ENCODE measurements at regions not wholly inside any gene's neighbourhood (a gene's known extent, or its start where the extent isn't known, plus 50 kb on each side); places are given as distances from the start of the nearest gene placed in this dataset.

DNA sequence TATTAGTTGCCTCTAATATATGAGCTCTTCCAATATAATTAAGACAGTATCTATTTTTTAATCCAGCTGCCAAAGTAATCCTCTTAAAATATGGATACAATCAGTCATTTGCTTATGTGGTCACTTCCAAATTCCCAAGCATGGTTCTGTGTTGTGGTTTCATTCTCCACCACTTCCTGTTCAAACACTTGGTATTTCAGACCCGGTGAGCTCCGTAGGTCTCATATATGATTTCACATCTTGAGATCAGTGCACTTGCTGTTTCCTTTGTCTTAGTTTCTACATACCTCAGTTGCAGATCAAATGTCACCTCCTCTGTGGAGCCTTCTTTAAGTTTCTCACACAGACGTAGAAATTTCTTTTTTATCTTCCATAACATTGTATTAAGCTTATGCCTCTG, 254.2 kb downstream of the KCNS3 start:
- peak; percentile 53 for DNase-seq (ENCODE audit: low spot score)

DNA sequence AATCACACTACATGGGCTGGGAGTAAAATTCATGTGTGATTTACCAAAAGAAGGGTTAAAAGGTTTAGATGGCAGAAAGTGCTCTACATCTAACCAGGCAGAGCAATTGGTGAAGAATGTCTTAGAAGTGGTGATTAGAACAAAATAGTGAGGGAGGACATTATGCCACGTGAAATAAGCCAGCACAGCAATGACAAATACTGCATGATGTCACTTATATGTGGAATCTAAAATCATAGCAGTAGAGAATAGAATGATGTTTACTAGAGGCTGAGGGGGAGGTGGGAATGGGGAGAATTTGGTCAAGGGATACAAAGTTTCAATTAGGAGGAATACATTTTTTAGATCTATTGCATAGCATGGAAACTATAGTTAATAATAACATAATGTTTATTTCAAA, 253.3 kb downstream of the KCNS3 start:
- no peak for DNase-seq (ENCODE audit: low spot score)

DNA sequence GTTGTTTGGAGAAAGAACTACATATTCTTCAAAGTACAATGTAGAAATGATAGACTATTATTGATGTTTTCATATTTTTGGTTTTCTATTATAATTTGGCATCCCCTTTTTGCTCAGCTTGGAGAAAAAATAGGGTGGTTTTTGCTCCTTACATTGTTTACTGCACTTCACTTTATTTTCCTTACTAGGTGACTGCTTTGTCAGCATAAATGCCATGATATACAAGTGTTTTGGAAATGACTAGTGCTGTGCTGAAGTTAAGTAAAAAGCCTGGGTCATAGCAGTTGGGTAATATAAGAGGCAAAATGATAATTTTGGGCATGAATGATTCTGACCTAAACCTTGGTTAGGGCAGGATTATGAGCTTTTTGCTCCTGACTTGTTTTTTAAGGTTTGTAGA, 250.9 kb downstream of the KCNS3 start:
- no peak for DNase-seq (ENCODE audit: low spot score)

DNA sequence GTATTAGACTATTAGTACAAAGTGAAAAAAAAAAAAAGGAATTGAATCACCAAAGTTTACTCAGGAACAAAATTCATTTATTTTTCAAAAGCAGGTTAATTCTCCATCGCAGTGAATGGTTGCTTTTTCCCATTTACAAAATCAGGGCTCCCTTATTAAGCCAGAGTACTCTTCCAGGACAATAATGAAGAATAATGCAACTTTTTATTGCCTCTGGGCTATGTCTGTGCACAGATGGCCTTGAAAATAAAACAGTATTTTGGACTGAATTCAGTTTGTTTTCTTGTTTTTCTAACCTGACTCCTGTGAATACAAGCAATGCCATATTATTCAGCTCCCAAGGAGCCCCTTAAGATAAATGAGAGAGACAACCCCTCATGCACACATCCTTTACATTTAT, 246.8 kb downstream of the KCNS3 start:
- no peak for DNase-seq (ENCODE audit: low spot score)

DNA sequence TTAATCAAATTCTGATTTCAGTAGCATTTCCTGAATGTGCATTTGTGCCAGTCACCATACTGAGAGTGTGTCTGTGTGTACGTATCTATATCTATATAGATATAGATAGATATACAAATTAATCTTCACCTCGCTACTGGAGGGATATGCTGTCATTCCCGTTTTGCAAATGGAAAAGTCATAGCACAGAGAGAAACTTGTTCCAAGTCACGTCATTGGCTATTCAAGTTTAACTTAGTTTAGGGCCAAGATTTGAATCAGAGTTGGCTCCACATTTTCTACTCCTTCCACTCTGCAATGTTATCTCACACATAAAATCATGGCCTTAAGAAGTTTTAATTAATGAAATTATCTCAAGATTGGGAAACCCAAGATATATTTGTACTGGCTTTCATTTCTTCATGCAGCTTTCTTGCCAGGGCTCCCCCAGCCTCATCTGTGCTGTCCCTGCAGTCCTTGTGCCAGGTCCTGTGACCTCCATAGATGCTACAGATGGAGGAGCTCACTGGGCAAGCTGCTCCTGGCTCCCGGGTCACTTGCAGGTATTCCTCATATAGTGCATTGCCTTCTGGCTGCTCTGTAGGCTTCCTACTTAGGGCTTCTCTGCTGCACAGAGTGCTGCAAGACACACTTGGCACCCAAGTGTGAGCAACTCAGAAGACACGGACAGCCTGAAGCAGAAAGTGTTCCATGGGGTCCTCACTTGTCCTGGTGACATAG, 245.8 kb downstream of the KCNS3 start:
- no peak for DNase-seq (ENCODE audit: low spot score)

GRCh38 chr2:18123577-18123976, 245.1 kb downstream of the KCNS3 start:
- no peak for DNase-seq (ENCODE audit: low spot score)

DNA sequence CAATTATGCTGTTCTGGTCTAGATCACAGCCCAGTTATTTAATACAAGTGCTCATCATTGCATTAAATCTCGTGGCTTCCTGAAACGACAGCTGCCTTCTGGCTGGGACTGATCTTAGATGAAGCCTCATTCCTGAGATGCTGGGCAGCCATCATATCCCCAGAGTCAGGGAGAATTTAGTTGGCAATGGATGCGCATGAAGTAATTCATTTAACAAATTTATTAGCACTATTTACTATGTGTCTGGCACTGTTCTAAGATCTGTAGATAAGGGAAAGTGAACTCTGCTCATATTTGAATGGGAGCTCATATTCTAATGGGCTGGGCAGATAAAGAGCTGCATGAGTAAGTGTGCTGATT, 244.7 kb downstream of the KCNS3 start:
- no peak for DNase-seq (ENCODE audit: low spot score)

DNA sequence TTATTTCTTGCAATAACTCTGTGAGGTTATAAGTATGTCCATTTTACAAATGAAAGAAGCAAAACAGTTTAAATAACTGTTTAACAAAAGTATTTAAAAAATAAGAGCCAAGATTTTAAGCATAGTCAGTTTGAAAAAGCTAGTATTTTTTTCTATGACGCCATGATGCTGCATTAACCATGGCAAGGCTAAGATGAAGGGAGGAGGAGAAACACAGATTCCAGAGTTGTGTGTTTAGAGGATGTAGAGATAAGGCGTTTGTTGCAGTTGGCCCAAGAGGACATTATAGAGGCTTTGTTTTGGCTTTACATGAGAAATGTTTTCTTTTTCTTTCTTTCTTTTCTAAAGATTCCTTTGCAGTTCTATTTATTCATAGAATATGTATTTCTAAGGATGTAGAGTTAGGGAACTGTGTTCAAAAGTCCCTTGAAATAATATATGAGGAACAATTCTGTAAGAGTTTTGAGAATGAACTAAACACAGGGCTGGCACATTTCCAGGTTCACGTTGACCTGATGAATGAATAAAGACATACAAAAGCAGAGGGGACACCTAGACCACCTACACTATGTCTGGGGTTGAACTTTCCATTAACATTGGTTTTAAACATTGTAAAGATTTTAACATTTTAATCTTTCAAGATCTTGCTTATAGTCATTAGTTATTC, 244.2 kb downstream of the KCNS3 start:
- no peak for DNase-seq (ENCODE audit: low spot score)

DNA sequence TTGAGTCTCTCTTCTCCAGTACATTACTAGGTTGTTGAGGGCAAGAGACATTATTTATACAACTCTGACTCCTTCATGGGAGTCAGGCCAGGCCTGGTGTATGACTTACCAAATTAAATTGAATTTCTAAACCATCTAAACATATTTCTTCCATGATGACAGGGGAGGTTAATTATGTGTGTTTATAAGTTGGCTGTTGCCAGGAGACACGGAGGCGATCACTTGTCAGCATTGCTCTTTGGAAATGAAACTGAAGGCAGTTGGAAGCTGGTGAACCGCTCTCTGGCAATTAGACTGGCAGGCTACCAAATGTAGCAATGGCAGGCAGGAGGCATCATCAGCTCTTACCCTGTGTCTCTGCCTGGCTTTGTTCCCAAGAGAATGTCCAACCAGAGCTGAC, 241.4 kb downstream of the KCNS3 start:
- DNase-seq (ENCODE audit: low spot score): peak; percentile 44

- DNase-seq (ENCODE audit: low spot score): no peak
Measured at GRCh38 chr2:18118703-18119102, 240.2 kb downstream of the KCNS3 start.

- peak; percentile 54 for DNase-seq (ENCODE audit: low spot score)
Measured at GRCh38 chr2:18117592-18117991, 239.1 kb downstream of the KCNS3 start.

DNA sequence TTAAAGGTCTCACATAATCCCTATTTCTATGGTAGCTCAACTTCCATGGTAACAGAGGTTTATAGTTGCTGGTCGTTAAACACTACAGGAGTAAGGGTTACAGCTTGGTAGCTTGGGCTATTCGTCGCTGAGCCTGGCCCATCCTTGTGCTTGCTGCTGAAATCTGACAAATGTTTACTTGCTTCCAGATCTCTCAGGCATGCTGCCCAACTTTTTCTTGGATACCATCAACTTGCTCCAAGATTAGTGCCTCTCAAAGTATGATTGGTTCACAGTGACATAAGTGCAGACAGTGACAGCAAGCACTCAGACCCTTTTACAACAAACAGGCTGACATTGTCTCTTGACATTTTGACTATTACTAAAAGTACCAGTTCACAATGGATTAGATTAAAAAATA, 231.8 kb downstream of the KCNS3 start:
- no peak for DNase-seq (ENCODE audit: low spot score)

DNA sequence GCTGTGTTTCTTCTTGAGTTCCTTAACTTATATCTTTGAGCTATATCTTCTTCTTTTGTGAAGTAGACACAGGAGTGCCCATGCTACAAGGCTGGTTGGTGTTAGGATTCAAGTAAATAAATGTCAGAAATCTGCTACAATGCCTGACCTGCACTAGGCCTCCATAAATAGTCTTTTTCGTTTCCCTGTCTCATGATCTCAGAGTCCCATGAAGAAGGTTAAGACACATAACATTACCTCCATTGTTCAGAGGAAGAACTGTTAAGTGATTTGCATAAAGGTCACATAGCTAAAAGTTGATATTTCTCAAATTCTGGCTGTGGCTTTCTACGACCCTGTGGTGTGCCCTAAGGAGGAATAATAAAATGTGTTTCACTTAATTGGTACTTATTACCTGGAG, 228.4 kb downstream of the KCNS3 start:
- no peak for DNase-seq (ENCODE audit: low spot score)

- DNase-seq (ENCODE audit: low spot score): no peak
Measured at GRCh38 chr2:18105929-18106328, 227.5 kb downstream of the KCNS3 start.

DNA sequence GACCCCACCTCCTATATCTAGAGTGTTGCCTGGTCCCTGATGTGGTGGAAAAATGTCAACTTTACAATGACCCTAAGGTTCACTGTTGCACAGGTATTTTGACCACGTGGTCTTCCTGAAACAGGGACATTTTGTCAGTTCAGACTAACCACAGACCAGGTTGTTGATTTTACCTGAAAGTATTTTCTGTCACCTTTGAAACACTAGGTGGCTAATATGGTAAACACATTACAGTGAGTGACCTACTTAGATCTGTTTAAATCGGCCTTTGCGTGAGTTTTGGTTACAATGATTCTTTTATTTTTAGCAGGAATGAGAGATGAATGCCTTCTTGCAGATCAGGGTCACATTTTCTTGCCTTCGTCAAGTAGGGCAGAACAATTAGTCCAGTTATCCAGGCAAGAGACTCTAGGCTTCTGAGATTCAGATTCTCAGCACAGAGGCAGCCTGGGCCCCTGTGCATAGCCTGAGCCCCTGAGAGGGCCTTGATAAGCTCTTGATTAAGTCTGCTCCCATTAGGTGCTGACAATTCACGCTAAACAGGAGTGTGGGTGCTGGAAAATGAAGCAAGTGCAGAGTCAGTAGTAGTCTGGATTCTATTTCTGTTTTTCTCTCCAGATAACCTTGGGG, 226.2 kb downstream of the KCNS3 start:
- DNase-seq (ENCODE audit: low spot score): no peak

DNA sequence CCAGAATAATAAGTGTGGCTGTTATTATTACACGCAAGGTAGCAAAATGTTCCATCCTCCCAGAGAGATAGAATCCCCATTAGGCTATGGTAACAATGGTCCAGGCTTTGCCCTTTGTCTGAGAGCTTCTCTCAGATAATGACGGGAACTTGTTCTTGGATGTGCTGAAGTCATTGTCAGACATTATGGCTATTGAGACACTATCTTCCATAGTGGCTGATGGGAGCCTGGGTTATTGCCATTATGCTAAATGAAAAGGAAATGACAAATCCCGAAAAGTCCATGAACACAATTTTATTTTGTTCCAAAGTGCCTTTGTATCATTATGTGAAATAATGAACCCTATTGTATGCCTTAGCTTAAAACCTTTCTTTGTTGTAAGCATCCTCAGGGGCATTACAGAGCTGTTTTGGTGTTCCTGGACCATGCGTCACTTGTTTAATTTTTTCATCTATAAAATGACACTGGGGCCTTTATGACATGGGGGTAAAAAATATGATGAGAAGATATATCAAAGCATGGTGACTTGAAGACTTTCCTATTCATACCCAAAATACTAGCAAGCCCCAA, 218.5 kb downstream of the KCNS3 start:
- no peak for DNase-seq (ENCODE audit: low spot score)

DNA sequence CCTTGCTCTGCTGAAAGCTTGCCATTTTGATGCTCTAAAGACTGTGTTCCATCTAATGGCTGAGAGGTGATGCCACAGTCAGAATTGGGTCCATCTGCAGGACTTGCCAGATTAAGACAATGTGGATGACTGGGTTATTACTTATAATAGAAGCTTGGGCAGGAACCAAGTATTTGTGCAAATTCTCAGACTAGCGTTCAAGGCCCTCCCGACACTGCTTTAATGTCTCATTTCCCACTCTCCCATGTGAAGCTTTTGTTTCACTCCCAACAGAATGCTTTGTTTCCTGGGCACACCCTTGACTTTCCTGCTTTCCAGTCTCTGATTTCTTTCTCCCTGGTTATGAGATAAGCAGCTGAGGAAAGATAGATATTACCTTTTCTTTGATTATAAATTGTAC, 215.8 kb downstream of the KCNS3 start:
- no peak for DNase-seq (ENCODE audit: low spot score)

- DNase-seq (ENCODE audit: low spot score): no peak
Measured at GRCh38 chr2:18093196-18093595, 214.7 kb downstream of the KCNS3 start.

GRCh38 chr2:18092760-18093159, 214.3 kb downstream of the KCNS3 start:
- no peak for DNase-seq (ENCODE audit: low spot score)

GRCh38 chr2:18085593-18085992, 207.1 kb downstream of the KCNS3 start:
- DNase-seq (ENCODE audit: low spot score): no peak

GRCh38 chr2:18084376-18084775, 205.9 kb downstream of the KCNS3 start:
- no peak for DNase-seq (ENCODE audit: low spot score)

DNA sequence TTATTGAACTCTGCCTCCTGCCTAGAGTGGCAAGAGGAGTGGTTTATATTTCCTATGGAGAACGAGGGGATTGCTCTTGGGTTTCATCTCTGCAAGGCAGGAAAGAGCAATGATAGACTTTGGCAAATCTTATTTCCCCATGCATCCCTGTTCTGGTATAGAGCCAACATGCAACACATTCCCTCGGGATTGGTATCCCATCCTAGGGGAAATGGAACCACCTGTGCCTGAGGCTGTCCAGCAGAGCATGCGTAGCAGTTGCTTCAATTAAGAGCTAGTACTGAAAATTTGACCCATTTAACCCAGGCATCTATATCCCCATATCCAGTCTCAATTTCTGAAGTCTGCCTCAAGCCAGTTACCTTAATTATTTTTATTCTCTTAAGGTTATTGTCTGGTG, 205.3 kb downstream of the KCNS3 start:
- DNase-seq (ENCODE audit: low spot score): no peak

DNA sequence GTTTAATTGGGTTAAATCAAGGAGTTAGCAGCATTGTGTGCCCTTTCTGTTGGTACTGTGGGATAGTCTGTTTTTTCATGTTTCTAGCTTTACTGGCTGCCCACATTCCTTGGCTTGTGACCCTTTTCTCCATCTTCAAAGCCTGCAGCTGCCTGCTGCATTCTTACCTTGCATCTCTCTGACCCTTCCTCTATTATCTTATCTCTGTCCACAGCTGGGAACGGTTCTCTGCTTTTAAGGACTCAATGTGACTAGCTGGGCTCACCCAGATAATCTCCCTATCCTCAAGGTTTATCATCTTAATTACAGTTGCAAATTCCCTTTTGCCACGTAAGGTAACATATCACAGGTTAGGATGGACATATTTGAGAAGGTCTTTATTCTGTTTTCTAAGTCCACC, 199.7 kb downstream of the KCNS3 start:
- no peak for DNase-seq (ENCODE audit: low spot score)
